ENCODE measurements at regions not wholly inside any gene's neighbourhood (a gene's known extent, or its start where the extent isn't known, plus 50 kb on each side); places are given as distances from the start of the nearest gene placed in this dataset.

DNA sequence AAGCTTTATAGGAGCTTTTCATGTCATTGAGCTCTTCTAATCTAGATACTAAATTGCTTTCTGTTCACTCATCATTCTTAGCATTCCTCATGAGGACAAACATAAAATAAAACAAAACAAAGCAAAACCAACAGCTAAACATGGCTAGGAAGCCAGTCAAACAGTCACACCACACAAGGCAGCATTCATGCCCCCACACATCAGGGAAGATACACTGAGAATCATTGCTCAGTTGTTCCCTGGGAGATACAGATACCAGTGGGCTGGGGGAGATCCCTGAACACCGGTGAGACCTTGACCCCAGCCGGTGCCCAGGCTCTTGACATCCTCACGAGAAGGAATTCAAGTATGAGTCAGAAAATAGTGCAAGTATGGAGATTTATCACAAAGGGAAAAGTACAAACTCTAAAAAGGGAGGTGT, 177.9 kb upstream of the ARL4C start:
- H3K36me3 ChIP-seq, result no peaks in the 10 kb centered on the region
- H3K27me3 ChIP-seq, result no peaks in the 10 kb centered on the region
- TF ChIP-seq, protein P1, sequence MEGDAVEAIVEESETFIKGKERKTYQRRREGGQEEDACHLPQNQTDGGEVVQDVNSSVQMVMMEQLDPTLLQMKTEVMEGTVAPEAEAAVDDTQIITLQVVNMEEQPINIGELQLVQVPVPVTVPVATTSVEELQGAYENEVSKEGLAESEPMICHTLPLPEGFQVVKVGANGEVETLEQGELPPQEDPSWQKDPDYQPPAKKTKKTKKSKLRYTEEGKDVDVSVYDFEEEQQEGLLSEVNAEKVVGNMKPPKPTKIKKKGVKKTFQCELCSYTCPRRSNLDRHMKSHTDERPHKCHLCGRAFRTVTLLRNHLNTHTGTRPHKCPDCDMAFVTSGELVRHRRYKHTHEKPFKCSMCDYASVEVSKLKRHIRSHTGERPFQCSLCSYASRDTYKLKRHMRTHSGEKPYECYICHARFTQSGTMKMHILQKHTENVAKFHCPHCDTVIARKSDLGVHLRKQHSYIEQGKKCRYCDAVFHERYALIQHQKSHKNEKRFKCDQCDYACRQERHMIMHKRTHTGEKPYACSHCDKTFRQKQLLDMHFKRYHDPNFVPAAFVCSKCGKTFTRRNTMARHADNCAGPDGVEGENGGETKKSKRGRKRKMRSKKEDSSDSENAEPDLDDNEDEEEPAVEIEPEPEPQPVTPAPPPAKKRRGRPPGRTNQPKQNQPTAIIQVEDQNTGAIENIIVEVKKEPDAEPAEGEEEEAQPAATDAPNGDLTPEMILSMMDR (IDR thresholded peaks at IDR 0.05), result no peak
- H3K4me3 ChIP-seq, result no peak overlapping the region
- H3K4me1 ChIP-seq, result no peaks in the 10 kb centered on the region
- DNase-seq (ENCODE audit: low spot score), result no peak
- H3K9me3 ChIP-seq, result no peaks in the 10 kb centered on the region
- no peak overlapping the region for H3K27ac ChIP-seq

DNA sequence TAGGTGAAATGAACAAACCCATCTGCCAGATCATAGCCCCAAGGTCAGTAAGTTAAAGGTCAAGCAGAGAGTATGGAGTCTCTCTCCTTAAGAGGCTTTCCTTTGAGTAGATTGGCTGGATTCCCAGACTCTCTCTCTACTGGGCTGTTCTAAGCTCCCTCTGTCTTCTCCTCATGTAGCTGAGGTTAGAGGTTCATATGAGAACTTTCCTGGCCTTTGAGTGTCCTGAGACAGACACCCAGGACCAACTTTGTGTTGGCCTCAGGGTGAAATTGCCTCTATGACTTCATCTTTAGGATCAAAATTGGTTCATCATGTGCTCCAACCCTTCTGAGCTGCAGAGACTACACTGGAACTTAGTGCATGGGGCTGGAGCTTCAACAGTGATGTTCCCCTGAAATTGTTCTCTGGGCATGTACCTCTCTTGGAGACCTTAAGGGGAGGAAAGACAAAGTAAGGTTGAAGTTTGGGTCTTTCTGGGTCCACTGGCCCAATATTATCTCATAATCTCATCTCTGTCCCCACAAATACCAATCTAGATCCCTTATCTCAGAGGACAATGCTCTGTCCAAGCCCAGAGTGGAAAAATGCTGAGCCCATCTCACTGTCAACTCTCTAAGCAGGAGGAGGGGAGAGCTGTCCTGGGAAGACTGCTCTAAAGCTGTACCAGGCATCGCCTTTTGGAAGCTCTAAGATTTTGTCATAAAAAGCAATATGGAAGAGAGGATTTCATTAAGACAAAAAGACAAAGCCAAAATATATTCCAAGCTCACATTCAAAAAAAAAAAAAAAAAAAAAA, 177.3 kb upstream of the ARL4C start:
- H3K4me3 ChIP-seq, result no peak overlapping the region
- no peak for DNase-seq (ENCODE audit: low spot score)
- H3K4me1 ChIP-seq, result no peaks in the 10 kb centered on the region
- H3K27ac ChIP-seq, result no peak overlapping the region
- H3K9me3 ChIP-seq, result no peaks in the 10 kb centered on the region
- no peaks in the 10 kb centered on the region for H3K36me3 ChIP-seq
- TF ChIP-seq, protein P1 (IDR thresholded peaks at IDR 0.05), result no peak
- H3K27me3 ChIP-seq, result no peaks in the 10 kb centered on the region

DNA sequence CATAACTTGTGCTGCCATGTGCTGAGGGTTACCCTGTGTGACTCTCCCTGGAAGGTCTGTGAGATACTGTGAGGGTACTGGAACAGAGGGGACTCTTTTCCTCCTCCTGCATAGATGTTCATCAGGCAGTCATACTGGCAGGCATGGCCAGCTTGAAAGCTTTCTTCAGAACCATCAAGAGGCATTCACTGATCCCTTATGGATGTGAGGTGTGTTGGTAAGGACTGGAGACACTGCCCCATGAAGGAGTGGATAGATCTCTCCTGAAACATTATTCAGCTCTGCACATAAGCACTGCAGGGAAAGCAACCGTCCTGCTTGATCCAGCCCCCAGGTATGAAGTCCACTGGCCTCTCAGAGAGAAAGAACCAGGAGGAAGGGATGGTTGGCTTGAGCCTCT, 176.6 kb upstream of the ARL4C start:
- no peaks in the 10 kb centered on the region for H3K36me3 ChIP-seq
- no peak overlapping the region for H3K4me3 ChIP-seq
- no peaks in the 10 kb centered on the region for H3K27me3 ChIP-seq
- TF ChIP-seq, protein P1 (IDR thresholded peaks at IDR 0.05), result no peak
- H3K27ac ChIP-seq, result no peak overlapping the region
- no peaks in the 10 kb centered on the region for H3K4me1 ChIP-seq
- H3K9me3 ChIP-seq, result no peaks in the 10 kb centered on the region
- no peak for DNase-seq (ENCODE audit: low spot score)

DNA sequence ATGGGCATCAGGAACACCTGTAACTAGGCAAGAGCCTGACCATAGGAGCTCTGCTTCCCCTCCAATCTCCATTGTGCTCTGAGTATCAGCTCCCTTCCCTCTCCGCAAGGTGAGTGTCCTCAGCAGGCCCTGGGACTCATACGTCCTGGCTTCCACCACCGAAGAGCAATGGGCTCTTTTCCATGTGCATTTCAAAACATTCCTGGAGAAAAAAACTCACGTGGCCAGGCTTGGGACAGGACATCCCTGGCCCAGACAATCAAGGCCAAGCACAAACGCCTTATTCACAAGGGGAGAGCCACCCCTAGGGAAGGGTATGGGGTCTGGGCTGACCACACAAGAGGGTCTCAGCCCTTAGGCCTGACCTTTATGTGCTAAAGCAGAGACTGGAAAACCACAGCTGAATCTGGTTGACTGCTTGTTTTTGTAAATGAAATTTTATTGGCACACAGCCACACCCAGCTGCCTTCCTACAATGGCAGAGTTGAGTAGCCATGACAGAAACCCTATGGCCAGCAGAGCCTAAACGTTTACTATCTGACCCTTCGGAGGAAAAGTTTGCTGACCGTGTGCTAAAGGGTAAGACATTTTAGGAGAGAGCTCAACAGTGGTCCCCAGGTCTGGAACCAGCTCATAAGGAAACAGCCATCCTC, 175.7 kb upstream of the ARL4C start:
- peak; percentile 46 for DNase-seq (ENCODE audit: low spot score)
- H3K27ac ChIP-seq, result no peak overlapping the region
- TF ChIP-seq, protein P1 (IDR thresholded peaks at IDR 0.05), result no peak

DNA sequence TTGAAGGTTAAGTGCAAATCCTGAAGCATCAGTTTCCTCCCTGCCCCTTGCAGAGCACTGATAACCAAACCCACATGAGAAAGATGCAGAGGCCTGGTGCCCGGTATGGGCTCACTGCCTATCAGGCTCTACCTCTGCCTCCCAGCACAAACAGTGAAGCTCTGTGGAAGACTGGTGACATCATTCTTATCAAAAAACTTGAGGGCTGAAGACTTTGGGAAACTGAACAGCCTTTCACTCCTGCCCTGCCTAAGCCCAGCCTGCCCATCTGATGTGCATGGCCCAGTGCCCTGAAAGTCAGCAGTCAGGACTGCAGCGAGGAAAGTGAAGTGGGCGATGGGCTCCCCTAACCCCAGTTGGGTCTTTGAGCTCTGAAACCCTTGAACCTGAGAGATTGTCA, 174.8 kb upstream of the ARL4C start:
- Histone ChIP-seq H3K9me3 (no peaks in the 10 kb centered on the region), H3K27me3 (no peaks in the 10 kb centered on the region), H3K27ac (no peak overlapping the region), H3K4me1 (no peaks in the 10 kb centered on the region), H3K4me3 (no peak overlapping the region), H3K36me3 (no peaks in the 10 kb centered on the region)
- DNase-seq (ENCODE audit: low spot score), result no peak
- TF ChIP-seq, protein P1 (IDR thresholded peaks at IDR 0.05), result no peak

More for the DNA sequence above, 175.7 kb upstream of the ARL4C start:
- Histone ChIP-seq H3K9me3 (no peaks in the 10 kb centered on the region), H3K27me3 (no peaks in the 10 kb centered on the region), H3K4me3 (no peak overlapping the region), H3K4me1 (no peaks in the 10 kb centered on the region), H3K36me3 (no peaks in the 10 kb centered on the region)

All from right atrium auricular region (tissue), 2 donors.